ENCODE measurements at regions not wholly inside any gene's neighbourhood (a gene's known extent, or its start where the extent isn't known, plus 50 kb on each side); places are given as distances from the start of the nearest gene placed in this dataset.

GRCh38 chr3:182349051-182349450 lies 444.3 kb upstream of the ATP11B start:
- DNase-seq (ENCODE audit: low read depth): no peak

- no peak for DNase-seq (ENCODE audit: low read depth)
Measured at GRCh38 chr3:182349951-182350517, 443.3 kb upstream of the ATP11B start.

GRCh38 chr3:182357928-182358327 lies 435.4 kb upstream of the ATP11B start:
- no peak for DNase-seq (ENCODE audit: low read depth)

GRCh38 chr3:182364323-182364722 lies 429.0 kb upstream of the ATP11B start:
- DNase-seq (ENCODE audit: low read depth): no peak

GRCh38 chr3:182364723-182365650 lies 428.3 kb upstream of the ATP11B start:
- no peak for DNase-seq (ENCODE audit: low read depth)

GRCh38 chr3:182366746-182367145 lies 426.6 kb upstream of the ATP11B start:
- no peak for DNase-seq (ENCODE audit: low read depth)

- DNase-seq (ENCODE audit: low read depth): no peak
Measured at GRCh38 chr3:182369861-182370260, 423.4 kb upstream of the ATP11B start.

GRCh38 chr3:182370949-182371348 lies 422.4 kb upstream of the ATP11B start:
- no peak for DNase-seq (ENCODE audit: low read depth)

GRCh38 chr3:182375916-182376315 lies 417.4 kb upstream of the ATP11B start:
- no peak for DNase-seq (ENCODE audit: low read depth)

- no peak for DNase-seq (ENCODE audit: low read depth)
Measured at GRCh38 chr3:182382112-182382857, 411.0 kb upstream of the ATP11B start.

- no peak for DNase-seq (ENCODE audit: low read depth)
Measured at GRCh38 chr3:182384221-182384620, 409.1 kb upstream of the ATP11B start.

GRCh38 chr3:182385356-182385755 lies 407.9 kb upstream of the ATP11B start:
- no peak for DNase-seq (ENCODE audit: low read depth)

GRCh38 chr3:182388506-182388905 lies 404.8 kb upstream of the ATP11B start:
- DNase-seq (ENCODE audit: low read depth): no peak

- DNase-seq (ENCODE audit: low read depth): no peak
Measured at GRCh38 chr3:182389071-182389815, 404.1 kb upstream of the ATP11B start.

GRCh38 chr3:182390421-182390820 lies 402.9 kb upstream of the ATP11B start:
- DNase-seq (ENCODE audit: low read depth): no peak

- no peak for DNase-seq (ENCODE audit: low read depth)
Measured at GRCh38 chr3:182392182-182392937, 400.9 kb upstream of the ATP11B start.

GRCh38 chr3:182393151-182393550 lies 400.2 kb upstream of the ATP11B start:
- no peak for DNase-seq (ENCODE audit: low read depth)

- DNase-seq (ENCODE audit: low read depth): no peak
Measured at GRCh38 chr3:182393830-182394367, 399.4 kb upstream of the ATP11B start.

GRCh38 chr3:182397164-182397563 lies 396.1 kb upstream of the ATP11B start:
- no peak for DNase-seq (ENCODE audit: low read depth)

- no peak for DNase-seq (ENCODE audit: low read depth)
Measured at GRCh38 chr3:182399978-182400737, 393.1 kb upstream of the ATP11B start.

Data from fibroblast of gingiva (primary cell).